DMS53 (cell line): ENCODE measurements at regions not wholly inside any gene's neighbourhood (a gene's known extent, or its start where the extent isn't known, plus 50 kb on each side); places are given as distances from the start of the nearest gene placed in this dataset.
"Not testable (repeated sequence)": the region's sequence is repeated elsewhere in the genome, so short reads cannot be mapped to it uniquely, and the experiment has no call there.

Source experiments
- DNase-seq: peaks from one replicate; lab custom pipeline; 2025; lab: John Stamatoyannopoulos, UW

DNA sequence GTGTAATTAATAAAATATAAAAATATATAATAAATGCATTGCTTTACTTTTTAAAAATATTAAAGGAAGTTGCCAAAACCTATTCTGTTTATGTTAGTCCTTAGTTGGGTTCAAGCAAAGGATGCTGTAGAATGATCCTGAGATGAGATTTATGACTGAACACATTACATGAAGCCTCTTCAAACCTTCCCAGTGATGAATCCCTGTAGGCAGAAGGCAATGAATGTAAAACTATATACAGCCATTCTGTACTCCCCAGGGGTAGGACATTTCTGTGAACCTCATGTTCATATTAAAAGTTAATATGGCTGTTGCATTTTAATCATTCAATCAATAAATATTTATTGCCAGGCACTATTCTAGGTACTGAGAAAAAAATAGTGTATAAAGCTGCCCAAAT lies 166.0 kb downstream of the RFPL4B start:
- DNase-seq: no peak

DNA sequence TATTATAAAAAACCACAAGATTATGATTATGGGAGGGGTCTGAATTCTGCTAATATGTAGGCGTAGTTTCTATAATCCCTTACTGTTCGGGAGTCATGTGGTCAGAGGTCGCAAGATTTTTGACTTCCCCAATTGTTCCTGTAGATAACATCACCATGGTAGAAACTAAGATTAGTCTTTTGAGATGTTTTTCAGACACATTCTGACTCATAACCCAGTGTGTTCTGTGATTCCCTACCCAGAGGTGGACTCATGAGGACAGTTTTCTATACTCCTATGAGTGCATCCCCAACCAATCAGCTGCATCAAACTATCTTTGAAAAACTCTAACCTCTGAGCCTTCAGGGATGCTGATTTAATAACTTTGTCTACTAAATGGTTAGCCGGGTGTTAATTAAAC lies 175.5 kb downstream of the RFPL4B start:
- DNase-seq: no peak

DNA sequence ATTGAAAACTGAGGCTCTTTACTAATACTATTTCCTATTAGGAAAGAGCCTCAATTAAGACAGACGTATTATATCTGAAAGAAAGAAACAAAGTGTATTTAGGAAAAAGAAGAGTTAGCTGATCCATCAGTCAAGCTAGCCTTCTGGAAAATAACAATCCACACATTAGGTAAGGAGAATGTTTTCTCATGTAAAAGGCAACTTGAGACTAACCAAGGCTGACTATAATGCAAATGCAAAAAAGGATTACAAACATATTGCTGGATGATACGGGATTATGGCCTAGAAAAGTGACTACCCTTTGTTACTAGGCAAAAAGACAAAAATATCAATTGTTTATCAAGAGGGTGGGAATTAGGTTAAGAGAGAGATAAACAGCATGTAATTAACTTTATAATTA lies 176.9 kb downstream of the RFPL4B start:
- no peak for DNase-seq

DNA sequence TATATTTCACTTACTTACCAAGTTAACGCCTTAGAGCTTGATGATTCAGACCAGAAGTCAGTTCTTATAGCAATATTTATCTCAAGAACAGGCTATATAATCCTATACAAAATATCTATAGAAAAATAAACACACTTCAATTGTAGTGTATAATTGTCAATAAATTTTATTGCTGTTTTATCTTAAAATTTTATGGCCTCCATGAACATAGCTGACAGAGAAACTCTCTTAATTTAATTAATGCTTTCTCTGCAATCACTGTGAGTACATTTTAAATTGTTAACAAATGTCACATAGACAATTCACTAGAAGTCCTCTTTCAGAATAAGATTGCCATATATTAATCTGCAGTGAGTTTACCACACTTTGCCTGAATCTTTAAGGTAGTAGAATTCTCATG lies 178.6 kb downstream of the RFPL4B start:
- DNase-seq: no peak

DNA sequence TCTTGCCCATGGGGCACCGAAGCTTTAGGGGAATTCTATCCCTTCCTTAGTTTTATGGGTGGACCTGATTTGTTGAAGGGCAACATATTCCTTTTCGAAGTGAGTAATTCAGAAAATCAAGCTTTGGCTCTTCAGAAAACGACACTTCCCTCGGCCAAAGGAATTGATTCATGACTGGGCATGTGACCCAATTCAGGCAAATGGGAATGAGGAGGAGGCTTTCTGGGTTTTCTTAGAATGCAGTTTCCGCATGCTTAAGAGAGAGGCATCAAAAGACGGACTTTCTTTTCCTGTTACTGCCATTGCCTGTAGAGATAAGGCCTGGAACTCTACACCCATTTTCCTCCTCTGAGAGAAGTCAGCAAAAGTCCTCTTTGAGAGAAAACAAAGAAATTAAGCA lies 179.5 kb downstream of the RFPL4B start:
- no peak for DNase-seq

DNA sequence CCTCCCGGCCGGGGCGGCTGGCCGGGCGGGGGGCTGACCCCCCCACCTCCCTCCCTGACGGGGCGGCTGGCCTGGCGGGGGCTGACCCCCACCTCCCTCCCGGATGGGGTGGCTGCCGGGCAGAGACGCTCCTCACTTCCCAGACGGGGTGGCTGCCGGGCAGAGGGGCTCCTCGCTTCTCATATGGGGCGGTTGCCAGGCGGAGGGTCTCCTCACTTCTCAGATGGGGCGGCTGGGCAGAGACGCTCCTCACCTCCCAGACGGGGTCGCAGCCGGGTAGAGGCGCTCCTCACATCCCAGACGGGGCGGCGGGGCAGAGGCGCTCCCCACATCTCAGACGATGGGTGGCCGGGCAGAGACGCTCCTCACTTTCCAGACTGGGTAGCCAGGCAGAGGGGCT lies 181.2 kb downstream of the RFPL4B start:
- not testable (repeated sequence) for DNase-seq

DNA sequence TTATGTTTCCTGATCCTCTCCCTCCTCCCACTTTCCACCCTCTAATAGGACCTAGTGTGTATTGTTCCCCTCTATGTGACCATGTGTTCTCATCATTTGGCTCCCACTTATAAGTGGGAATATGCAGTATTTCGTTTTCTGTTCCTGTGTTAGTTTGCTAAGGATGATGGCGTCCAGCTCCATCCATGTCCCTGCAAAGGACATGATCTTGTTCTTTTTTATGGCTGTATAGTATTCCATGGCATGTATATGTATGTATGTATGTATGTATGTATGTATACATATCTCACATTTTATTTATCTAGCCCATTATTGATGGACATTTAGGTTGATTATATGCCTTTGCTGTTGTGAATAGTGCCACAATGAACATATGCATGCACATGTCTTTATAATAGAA lies 188.7 kb downstream of the RFPL4B start:
- DNase-seq: no peak

DNA sequence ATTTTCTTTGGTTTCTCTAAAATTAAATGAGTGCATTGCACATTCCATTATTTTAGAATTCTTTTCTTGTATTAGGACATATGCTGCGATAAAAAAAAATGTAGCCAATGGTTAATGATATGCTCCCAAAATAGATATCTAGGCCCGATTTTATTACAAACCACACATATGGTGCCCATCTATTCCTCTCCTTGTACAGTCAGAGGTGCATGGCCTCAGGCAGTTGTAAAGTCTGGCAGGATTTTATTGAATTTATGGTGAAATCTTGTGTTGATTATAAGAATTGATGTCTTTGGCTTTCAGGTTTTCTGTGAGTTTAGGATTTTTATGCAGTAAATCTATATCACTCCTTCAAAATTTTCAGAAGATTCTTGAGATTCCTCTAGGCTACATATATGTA lies 192.2 kb downstream of the RFPL4B start:
- DNase-seq: no peak

DNA sequence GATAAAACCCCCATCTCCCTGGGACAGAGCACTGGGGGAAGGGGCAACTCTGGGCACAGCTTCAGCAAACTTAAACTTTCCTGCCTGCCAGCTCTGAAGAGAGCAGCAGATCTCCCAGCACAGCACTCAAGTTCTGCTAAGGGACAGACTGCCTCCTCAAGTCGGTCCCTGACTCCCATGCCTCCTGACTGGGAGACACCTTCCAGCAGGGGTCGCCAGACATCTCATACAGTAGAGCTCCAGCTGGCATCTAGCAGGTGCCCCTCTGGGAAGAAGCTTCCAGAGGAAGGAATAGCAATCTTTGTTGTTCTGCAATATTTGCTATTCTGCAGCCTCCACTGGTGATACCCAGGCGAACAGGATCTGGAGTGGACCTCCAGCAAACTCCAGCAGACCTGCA lies 194.7 kb downstream of the RFPL4B start:
- peak; percentile 24 for DNase-seq

DNA sequence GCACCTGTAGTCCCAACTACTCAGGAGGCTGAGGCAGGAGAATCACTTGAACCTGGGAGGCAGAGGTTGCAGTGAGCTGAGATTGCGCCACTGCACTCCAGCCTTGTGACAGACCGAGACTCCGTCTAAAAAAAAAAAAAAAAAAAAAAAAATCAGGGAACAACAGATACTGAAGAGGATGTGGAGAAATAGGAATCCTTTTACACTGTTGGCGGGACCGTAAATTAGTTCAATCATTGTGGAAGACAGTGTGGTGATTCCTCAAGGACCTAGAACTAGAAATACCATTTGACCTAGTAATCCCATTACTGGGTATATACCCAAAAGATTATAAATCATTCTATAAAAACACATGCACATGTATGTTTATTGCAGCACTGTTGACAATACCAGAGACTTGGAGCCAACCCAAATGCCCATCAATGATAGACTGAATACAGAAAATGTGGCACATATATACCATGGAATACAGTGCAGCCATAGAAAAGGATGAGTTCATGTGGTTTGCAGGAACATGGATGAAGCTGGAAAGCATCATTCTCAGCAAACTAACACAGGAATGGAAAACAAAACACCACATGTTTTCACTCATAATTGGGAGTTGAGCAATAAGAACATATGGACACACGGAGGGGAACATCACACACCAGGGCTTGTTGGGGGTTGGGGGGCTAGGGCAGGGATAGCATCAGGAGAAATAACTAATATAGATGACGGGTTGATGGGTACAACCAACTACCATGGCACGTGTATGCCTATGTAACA lies 200.4 kb downstream of the RFPL4B start:
- not testable (repeated sequence) for DNase-seq

DNA sequence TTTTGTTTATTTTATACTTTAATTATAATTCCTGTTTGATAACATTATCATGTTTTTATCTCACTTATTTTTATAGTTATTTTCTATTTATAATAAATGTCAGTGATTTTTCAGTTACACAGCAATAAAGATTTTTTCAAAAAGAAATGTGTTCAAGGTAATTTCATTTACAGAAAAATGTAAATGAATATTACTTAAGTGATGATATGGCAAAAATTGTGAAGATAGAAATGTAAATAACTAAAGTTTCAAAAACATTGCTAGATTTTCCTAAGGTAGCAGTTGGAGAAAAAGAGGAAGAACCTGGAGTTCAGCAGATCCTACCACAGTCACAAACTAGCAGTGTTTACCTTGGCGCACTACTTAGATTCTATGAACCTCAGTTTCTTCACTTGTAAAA lies 202.6 kb downstream of the RFPL4B start:
- DNase-seq: no peak

DNA sequence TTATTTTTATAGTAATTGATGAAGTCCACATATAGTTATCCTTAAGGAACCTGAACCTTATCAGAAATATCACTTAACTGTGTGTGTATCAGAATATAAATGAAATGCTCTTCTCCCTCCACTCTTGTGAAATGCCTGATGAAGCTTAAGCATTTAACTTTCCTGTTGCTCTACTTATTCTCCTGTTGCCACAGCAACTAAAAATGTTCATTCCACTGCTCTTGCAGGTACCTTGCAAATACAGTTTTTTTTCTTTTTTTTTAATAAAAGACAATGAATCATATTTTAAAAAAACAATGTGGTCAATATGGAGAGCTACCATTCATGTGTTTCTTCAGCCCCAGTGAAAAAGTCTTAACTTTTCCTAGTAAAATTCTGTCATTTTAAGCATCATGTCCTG lies 210.3 kb downstream of the RFPL4B start:
- no peak for DNase-seq

DNA sequence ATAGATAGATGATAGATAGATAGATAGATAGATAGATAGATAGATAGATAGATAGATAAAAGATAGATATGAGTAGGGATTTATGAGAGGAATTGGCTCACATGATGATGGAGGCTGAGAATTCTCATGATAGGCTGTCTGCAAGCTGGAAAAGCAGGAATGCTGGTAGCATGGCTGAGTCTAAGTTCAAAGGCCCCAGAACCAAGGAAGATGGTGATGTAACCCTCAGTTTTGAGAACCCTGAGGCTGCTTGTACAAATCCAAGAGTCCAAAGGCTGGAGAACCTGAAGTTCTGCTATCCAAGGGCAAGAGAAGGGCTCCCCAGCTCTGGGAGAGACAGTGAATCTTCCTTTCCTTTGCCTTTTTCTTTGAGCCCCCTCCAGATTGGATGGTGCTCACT lies 210.8 kb downstream of the RFPL4B start:
- no peak for DNase-seq

DNA sequence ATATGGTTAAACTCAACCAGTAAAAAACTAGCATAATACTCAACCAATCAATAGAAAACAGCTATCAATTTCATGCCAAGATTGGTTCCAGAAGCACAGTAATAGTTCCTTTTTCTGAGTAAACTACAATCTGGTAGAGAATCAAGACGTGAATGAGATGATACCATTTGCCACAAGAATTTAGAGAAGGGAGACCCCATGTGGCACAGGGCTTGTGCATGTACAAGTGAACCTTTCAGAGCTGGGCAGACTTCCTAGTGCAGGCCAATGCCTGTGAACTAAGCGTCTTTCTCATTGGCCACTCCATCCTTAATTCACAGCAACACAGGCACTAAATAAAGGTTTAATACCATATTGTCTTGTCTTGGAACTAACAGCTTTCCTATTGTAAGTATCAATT lies 213.5 kb downstream of the RFPL4B start:
- peak; percentile 1 for DNase-seq

DNA sequence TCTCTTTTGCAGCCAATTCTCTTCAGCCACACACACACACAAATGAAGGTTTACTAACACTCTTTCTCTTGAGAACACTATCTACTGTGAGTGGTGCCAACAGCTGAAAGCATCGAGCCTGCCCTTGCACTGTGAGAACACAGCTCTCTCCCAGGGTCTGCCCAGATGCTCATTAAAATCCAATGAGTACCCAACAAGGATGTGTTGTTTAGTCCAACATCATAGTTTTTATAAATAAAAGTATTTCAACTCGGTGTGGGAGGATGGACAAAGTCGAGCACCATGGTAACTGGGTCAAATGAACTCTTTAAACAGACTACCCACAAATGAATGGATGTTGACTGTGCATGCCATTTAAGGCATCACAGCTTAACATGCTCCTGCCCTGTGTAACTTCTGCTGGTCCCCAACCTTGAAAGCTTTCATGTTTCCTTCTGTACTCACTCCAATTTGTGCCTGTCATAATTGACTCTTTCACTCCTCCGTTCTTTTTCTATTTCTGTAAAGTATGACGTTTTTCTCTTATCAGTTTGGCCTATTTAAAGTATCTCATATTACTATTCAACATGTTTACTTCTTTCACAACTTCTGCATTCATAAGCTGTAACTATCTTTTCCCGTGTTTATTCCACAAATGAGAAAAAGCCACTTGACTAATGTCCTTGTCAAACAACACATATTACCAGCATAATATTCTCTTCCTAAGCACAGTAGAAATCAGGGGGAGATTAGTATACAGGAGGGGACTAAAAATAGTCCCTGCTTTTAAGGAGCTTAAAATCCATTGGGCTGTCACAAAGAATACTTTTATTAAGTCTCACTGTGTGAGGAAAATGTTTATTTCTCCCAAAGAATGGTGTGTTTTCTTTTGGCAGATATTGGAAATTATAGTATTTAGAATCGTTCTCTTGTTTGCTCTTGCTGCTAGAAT lies 215.4 kb downstream of the RFPL4B start:
- peak; percentile 1 for DNase-seq

DNA sequence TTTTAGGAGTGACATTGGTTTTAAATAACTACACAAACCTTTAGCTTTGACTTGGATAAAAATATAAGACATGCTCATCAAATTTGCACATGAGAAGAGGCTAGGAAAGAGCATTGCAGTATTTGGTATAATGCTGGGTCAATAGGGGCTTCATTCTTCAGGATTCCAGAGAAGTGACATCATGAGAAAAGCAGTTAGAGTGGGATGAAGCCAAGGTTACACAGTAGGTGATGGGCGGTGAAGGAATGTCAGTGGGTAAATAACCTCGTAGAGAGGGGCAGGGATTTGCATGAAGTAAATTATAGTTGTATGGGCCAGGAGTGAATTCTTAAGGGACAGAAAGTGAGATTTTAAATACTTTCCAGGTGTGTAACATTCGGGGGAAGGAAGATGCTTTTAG lies 216.2 kb downstream of the RFPL4B start:
- DNase-seq: no peak

DNA sequence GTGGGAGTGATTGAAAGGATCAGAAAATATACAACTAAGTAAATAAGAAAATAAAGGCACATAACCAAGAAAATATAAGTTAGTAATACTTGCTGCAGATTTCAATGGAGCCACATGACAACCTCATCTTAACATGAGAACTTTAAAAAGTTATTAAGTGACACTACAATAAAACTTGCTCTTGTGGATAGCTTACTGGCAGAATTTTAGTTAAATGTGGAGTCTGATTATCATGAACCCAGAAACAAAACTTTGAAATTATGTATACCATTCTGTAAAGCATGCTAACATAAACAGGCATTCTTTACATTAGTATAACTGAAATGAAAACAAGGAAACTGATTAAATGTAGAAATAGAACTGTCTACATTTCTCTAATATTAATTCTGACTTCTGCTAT lies 220.9 kb downstream of the RFPL4B start:
- DNase-seq: no peak

DNA sequence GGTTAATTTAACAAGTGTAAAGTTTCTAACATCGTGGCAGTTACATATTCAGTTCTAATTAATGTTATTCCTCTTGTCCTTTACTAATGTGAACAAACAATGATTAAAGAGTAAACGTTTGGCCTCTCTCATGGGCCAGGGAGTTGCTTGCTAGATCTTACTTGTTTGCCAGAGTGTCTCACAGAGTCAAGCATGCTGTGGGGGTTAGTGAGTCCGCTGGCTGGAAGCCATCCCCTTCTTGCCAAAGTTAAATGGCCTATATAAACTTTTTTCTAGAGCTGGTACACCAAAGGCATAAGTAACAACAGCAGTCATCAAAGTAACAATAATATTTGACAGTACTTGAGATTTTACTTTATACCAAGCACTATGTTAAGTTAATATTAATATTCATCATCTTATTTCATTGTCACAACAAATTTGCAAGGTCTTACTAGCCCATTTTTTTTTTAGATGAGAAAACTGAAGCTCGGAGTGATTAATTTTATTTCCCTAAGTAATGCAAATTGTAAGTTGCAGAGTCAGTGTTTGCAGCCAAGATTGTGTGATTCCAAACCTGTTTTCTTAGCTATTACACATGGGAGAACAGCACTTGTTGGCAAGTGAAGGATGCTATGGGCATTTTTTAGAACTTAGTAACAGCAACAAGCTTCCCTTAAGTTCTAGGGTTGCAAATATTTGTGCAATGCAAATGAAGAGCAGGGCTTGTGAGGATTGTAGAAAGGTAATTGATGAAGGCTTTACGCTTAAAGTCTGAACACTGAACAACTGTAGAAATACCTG lies 224.5 kb downstream of the RFPL4B start:
- no peak for DNase-seq

DNA sequence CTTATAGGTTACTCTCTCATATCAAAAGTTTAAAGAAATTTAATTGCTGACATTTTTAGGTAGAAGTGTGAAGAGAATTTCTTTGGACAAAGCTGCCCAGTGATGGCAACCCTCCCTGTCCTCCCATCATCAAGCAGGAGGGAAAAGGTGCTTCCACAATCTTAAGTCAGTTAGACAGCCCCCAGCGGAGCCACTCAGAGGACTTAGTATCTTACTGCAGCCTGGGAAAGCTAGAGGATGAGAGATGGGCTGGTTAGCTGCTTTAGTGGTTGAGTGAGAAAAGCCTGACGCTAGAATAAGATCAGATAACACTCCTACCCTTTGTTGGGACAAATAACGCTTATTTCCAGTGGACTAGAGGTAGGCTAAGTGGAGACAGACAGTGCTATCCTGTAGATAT lies 227.1 kb downstream of the RFPL4B start:
- no peak for DNase-seq

DNA sequence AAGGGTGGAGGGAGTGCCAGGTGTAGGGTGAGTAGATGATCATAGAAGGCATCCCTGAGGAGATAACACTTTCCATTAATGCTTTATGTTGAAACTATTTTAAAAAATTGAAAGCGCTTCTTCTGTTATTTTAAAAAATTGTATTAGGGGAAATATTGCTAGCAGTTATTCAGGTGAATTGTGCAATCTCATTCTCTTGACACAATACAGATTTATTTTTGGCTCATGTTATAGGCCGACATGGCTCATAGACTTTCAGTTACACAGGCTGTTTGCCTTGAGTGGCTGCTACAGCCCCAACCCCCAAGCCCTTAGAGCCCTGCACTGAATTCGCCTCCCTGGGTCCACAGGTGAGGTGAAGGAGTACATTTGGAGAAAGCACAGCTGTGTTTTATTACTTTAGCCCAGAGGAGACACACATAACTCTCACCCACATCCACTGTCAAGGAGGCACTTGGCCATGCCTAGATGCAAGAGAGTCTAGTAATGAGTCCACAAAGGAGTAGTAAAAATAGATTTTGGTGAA lies 228.2 kb downstream of the RFPL4B start:
- no peak for DNase-seq

DNA sequence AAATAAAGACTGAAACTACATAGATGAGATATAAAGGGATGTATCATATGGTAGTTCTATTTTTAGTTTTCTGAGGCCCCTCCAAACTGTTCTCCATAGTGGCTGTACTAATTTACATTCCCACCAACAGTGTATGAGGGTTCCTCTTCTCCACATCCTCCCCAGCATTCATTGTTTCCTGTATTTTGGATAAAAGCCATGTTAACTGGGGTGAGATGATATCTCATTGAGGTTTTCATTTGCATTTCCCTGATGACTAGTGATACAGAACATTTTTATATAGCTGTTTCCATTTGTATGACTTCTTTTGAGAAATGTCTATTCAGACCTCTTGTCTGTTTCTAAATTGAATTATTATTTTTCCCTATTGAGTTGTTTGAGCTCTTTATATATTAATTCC lies 229.3 kb downstream of the RFPL4B start:
- DNase-seq: no peak

DNA sequence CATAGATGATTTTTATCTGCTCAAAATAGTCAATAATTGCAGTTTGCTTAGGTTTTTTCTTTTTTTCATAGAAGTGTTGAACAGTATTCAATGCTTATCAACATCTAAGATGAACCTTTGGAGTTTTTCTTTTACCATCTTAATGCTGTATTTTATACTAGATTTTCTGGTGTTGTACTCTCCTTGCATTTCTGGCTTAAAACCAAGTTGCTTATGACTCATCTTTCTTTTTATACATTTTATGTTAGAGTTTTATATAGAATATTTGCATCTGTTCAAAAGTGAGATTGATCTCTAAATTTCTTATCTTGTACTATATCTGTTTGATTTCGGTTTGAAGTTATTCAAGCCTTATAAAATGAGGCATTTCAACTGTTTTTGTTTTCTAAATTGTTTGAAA lies 232.5 kb downstream of the RFPL4B start:
- no peak for DNase-seq
